Renal pelvis (tissue), 1 donor: ENCODE measurements at regions not wholly inside any gene's neighbourhood (a gene's known extent, or its start where the extent isn't known, plus 50 kb on each side); places are given as distances from the start of the nearest gene placed in this dataset.
"Not testable (repeated sequence)": the region's sequence is repeated elsewhere in the genome, so short reads cannot be mapped to it uniquely, and the experiment has no call there.

ENCODE experiments used
- DNase-seq: peaks from one replicate; pipeline ENCODE4 v3.0.0-alpha.2; 2013

DNA sequence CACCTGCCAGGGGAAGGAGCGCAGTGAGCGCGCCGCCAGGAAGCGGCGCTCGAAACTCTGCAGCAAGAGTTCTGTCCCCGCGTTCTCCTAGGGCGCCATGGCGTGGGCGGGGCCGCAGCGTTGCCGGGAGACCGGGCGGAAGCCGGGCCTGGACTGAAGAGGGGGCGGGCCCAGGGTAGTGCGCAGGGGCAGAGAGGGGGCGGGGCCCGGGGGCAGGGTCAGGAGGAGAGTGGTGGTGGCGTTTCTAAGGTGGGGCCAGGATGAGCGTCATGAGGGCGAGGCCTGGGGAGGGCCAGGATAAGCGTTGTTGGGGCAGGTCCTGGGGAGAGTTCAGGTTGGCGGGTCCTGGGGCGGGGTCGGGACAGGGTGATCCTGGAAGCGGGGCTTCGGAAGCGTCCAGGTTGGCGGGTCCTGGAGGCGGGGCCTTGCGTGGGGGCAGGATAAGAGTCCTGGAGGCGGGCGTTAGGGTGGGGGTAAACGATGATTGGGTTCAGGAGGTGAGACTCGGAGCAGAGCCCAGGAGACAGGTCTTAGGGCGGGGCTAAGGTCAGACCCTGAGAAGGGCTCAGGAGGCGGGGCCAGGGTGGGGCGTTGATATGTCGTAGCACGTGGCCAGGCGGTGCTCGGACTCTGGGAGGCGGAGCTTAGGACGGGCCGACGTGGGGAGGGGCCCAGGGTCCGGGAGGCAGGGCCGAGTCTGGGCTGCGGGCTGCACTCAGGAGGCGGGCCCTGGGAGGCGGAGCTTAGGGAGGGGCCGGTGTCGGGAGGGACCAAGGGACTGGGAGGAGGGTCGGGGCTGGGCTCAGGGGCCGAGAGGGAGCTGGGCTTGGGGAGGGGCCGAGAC lies 189.4 kb downstream of the ADRA2C start:
- peak; percentile 96 for DNase-seq

DNA sequence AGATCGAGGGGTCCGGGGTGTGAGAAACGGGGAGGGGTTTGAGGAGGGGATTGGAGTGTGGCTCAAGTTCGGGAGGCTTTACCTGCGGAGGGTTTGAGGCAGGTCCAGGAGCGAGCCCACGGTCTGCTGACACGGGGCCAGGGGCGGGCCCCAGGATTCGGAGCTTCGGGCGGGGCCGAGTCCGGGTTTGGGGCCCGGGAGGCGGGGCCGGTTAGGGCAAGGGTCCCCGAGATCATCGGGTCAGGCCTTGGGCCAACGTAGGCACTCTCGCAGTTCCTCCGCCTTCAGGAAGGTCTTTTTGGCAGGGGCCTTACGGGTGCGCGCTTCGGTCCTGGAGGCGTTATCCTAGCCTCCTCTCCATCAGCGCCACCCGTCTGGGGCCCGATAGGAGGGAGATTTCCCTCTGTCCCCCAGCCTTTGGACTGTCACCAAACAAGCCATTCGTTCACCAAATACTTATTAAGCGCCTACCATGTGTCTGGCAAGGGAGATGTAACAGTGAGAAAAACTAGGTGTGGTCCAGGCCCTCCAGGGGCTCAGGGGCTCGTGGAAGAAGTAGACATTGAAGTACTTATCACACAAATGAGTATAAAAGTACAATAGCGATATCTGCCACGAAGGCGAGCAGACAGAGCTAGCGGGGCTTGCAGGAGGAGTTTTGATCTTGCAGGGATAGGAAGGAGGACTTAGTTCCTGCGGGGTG lies 190.1 kb downstream of the ADRA2C start:
- not testable (repeated sequence) for DNase-seq

- DNase-seq = not testable (repeated sequence)
These were observed 195.0 kb downstream of the ADRA2C start for GRCh38 chr4:3961091-3961672.

DNA sequence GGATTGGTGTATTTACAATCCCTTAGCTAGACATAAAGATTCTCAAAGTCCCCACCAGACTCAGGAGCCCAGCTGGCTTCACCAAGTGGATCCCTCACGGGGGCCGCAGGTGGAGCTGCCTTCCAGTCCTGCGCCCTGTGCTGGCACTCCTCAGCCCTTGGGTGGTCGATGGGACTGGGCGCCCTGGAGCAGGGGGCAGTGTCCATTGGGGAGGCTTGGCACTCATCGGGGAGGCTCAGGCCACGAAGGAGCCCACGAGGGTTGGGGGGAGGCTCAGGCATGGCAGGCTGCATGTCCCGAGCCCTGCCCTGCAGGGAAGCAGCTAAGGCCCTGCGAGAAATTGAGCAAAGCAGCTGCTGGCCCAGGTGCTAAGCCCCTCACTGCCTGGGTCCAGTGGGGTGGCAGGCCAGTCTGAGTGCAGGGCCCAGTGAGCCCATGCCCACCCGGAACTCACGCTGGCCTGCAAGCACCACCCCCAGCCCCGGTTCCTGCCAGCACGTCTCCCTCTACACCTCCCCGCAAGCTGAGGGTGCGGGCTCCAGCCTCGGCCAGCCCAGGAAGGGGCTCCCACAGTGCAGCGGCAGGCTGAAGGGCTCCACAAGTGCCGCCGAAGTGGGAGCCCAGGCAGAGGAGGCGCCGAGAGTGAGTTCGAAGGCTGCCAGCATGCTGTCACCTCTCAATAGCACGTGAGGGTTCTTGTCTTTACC lies 198.5 kb downstream of the ADRA2C start:
- DNase-seq = not testable (repeated sequence)

DNA sequence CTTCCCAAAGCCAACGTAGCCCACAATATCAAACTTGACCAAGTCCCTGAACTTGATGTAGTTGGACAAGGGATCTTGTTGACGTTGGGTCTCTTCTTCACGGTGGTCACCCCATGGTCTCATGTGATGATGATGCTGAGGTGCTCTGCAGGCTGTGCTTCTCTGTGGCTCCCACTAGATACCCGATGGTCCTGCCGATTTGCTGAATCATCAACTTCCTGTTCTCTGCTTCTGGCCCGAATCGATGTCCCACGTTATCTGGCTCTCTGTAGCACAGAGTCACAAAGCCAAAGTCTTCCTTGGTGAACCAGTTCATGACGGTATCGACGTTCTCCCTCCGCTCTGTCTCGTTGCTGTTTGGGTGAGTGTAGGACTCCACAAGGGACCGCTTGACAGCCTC lies 201.0 kb downstream of the ADRA2C start:
- not testable (repeated sequence) for DNase-seq

DNA sequence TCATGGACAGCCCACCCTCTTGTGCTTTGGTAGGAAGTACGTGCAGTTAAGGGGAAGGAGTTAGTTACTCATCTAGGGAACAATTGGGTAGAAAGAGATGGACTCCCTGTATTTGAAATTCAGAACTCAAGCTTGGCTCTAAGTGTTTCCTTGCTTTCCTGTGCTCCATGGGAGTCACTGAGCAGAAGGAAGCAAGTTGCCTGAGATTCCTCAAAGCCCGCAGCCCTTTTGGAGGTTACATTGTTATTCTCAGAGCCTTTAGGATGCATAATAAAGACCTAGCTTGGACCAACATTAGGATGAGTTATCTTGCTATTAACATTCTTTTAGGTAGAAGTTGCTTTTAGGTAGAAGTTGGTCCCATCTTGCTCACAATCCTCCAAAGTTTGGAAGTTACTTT lies 206.4 kb downstream of the ADRA2C start:
- not testable (repeated sequence) for DNase-seq

GRCh38 chr4:3973581-3974200 lies 207.5 kb downstream of the ADRA2C start:
- DNase-seq = not testable (repeated sequence)

DNA sequence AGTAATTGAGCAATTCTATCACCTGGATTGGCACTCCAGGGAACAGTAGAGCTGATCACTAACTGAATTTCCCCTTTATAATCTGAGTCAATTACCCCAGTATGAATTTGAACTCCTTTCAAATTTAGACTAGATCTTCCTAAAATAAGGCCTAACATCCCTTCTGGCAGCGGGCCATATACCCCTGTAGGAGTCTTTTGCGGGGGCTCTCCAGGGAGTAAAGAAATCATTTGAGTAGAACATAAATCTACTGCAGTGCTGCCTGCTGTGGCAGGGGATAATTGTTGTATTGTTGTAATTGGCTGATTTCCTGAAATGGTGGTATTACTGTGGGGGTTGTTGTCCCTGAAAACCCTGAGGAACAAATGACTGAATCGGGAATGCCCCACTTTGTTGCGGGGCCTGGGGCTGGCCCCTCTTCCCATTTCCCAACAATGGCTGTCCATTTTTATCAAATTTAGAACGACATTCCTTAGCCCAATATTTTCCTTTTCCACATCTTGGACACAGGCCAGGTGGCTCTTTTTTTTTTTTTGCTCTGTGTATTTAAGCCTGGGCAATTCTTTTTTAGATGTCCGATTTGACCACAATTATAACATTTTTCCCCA lies 217.4 kb downstream of the ADRA2C start:
- peak; percentile 16 for DNase-seq

DNA sequence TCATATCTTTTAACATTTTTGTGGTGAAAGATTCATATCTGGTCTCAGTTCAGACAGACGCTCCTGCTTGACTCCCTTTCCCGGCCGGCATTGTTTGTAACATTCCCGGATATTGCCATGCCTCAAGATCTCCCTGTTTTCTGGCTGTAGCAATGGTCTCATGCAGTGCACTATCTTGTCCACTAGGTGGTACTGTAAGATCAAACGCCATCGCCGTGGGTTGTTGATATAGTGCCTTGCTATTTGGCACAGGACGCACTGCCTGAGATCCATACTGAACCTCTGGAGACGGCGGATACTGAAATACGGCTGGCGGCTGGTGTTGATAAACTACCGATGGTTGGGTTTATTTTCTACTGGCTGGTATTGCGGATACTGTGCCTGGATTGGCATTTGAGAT lies 218.6 kb downstream of the ADRA2C start:
- DNase-seq = not testable (repeated sequence)

DNA sequence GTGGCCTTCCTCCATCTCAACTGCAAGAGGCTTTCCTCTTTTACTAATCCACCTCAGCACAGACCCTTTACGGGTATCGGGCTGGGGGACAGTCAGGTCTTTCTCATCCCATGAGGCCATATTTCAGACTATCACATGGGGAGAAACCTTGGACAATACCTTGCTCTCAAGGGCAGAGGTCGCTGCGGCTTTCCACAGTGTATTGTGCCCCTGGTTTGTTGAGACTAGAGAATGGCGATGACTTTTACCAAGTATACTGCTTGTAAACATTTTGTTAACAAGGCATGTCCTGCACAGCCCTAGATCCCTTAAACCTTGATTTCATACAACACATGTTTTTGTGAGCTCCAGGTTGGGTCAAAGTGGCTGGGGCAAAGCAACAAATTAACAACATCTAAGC lies 220.2 kb downstream of the ADRA2C start:
- not testable (repeated sequence) for DNase-seq

- not testable (repeated sequence) for DNase-seq
These were observed 229.3 kb downstream of the OTOP1 start for GRCh38 chr4:3997386-3997785.

GRCh38 chr4:4004036-4004435 lies 222.7 kb downstream of the OTOP1 start:
- not testable (repeated sequence) for DNase-seq

GRCh38 chr4:4004702-4005101 lies 222.0 kb downstream of the OTOP1 start:
- not testable (repeated sequence) for DNase-seq

DNA sequence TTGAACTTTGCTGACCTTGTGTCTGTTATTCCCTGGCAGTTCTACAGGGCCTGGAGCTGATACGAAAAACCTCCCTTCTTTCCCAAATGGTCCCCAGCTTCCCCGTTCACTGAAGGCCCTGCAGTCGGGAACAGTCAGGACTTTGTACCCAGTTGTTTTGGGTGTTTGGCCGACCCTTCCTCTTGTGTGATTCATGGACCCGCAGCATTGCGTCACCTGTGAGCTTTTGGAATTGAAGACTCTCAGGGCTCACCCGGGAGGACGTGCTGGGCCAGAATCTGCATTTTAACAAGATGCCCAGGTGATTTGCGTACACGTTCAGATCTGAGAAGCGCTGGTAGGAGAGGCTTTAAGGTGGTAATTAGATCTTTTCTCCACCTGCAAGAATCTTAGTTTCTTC lies 220.4 kb downstream of the OTOP1 start:
- not testable (repeated sequence) for DNase-seq

DNA sequence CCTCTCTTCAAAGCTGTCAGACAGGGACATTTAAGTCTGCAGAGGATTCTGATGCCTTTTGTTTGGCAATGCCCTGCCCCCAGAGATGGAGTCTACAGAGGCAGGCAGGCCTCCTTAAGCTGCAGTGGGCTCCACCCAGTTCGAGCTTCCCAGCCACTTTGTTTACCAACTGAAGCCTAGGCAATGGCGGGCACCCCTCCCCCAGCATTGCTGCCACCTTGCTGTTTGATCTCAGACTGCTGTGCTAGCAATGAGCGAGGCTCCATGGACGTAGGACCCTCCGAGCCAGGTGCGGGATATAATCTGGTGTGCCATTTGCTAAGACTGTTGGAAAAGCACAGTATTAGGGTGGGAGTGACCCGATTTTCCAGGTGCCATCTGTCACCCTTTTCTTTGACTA lies 207.7 kb downstream of the OTOP1 start:
- DNase-seq = not testable (repeated sequence)

DNA sequence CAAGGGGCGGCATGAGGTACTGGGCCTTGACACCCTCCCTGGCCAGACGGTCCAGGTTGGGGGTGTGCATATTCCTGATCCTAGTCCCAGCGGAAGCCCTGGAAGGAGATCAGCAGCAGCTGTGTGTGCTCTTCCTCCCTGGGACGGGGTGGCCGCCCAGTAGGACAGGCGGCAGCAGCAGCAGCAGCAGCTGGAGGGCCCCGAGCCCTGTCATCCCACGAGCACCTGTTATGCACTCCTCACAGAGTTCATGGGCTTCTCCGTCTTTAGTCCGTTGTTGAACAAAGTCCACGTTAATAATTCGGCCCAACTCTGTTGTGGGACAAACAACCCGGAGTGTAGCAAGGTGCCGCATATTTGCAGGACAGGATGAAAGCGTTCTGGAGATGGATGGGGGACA lies 205.6 kb downstream of the OTOP1 start:
- not testable (repeated sequence) for DNase-seq

DNA sequence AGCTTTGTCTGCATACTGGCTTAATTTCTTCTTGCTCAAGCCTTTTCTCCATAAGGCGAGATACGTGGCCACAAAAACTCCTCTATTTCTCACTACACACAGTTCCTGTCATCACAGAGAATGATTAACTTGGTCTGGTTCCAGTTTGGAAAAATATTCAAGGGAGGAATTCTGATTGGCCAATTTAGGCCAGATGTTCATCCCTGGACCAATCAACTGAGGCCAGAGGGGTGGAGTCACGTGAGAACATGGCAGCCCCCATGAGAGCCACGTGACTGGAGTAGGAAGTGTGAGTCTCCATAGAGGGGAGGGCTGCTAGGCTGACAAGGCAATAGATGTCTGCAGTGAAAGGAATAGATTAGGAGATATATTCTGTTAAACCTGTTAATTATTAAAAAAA lies 200.0 kb downstream of the OTOP1 start:
- not testable (repeated sequence) for DNase-seq

DNA sequence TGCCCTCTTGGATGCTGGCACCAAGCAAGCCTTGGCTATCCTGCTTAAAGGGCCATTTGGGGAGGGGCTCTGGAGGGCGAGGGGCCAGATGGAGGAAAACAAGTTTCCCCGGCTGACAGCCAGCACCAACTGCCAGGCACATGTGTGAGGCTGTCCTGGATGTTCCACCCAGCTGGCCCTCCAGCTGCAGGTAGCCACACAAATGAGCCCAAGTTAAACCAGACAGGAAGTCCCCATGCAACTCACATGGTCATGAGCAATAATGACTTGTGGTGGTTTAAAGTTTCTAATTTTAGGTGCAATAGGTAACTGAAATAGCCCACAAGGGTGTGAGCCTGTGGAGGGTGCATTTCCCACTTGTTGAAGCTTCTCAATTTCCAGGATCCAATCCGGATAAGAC lies 198.0 kb downstream of the OTOP1 start:
- DNase-seq = not testable (repeated sequence)

DNA sequence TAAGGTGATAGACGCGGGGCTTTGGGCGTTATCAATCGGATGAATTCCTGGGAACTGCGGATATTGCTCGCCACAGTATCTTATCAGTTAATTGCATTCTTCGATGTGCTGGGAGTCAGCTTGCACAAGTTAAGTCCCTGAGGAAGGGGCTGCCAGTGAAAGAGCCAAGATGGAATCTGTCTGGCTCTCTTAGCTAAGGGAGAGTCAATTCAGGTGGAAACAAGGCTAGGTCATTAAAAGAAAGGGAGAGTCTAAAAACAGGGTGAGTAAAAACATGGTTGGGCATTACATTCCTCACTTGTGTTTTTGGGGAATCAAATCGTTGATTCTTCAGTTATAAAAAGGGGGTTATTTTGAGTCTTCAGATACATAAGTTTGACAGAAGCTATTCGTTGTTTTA lies 196.2 kb downstream of the OTOP1 start:
- DNase-seq = not testable (repeated sequence)

GRCh38 chr4:4031446-4032135 lies 195.1 kb downstream of the OTOP1 start:
- not testable (repeated sequence) for DNase-seq
